ENCODE measurements at regions not wholly inside any gene's neighbourhood (a gene's known extent, or its start where the extent isn't known, plus 50 kb on each side); places are given as distances from the start of the nearest gene placed in this dataset.
"Not testable (repeated sequence)": the region's sequence is repeated elsewhere in the genome, so short reads cannot be mapped to it uniquely, and the experiment has no call there.

DNA sequence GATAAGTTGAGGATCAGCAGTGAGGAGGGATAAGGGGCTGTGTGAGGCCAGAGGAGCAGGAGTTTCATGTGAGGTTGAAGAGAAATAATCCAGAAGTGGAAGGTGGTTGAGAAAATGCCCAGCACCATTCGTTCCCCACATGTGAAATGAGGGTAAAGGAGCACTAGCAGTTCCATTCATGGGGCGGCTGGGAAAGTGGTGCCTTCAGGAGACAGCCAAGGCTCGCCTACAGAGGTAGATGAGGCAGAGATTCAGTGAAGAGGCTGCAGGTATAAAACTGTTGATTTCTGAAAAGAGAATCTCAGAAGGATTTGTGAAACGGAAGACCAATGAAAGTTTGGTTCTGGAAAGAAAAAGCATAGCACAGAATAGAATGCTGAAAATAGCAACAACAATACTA lies 272.6 kb downstream of the MSX2 start:
- FAIRE-seq = no peak
- no peak for DNase-seq (ENCODE audit: low spot score)

DNA sequence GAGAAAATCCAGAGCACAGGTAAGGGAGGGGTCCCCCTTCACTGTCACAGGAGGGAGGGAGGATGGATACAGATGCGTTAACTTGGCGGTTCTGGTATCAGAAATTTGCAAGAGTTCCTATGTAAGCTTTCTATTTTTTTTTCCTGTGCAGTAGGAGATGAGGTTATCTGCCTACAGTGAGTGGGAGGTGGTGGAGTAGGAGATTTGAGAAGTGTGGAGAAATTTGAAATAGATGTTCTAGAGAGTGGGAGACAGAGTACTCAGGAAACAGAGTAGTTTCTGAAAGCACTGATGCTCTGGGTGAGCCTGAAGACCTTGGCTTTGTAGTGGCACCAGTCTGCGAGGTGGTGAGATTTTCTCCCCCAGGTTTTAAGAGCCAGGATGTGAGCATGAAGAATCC lies 271.4 kb downstream of the MSX2 start:
- no peak for DNase-seq (ENCODE audit: low spot score)
- no peak for FAIRE-seq

DNA sequence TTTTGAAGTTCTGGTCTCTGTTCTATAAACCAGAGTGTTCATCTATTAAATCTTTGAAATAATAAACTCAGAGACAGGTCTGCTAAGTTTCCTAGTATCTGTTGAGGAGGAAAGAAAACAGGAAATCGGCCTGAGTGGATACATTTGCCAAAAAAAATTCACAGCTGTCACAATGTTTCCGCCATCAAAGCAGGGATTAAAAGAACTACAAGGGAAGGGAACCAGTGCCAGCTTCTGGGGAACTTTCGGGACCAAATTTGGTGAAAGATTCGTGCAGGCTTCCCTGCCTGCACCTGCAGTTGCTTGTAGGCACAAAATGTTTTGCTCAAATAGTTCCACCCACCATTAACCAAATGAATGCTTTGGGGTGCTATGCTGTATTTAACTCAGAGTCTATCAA lies 267.5 kb downstream of the MSX2 start:
- no peak for FAIRE-seq
- DNase-seq (ENCODE audit: low spot score) = no peak

DNA sequence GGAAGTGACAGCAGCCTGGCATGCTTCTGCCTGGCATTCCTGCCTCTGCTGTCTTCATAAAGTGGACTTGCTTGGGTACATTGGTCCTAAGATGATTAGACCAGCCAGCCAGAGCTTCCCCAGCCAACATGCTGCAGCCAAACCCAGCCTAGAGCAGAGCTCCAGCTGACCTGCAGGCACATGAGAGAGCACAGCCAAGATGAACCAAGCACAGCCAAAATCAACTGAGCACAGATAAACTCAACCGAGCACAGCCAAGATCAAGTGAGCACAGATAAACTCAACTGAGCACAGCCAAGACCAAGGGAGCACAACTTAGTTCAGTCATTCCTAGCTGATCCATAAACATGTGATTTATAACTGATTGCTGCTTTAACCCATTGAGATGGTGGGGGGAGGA lies 266.5 kb downstream of the MSX2 start:
- no peak for FAIRE-seq
- no peak for DNase-seq (ENCODE audit: low spot score)

DNA sequence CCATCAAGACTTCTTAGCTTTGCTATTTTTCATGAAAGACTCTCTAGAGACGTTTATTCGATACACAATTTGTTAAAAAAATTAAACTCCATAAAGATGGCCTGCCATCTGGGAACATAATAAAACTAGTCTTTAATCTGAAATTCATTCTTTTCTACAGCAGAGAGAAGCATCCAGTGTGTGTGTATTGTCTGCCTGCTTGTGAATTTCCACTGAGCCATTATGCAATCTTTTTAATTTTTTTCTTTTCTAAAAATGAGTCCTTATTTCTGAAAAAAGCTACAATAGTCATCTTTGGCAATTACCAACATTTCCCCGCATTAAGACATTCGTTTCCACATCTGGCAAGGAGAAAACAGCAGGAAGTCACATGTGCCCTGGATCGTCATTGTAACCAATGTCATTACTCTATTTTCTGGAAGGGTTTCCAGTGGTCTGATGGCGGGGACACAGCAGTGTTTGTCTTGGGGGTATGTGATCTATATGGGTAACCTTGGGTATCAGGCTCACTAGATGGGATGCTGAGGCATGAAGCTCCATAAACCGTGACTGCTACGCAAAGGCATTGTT lies 263.1 kb downstream of the MSX2 start:
- no peak for FAIRE-seq
- DNase-seq (ENCODE audit: low spot score) = no peak

DNA sequence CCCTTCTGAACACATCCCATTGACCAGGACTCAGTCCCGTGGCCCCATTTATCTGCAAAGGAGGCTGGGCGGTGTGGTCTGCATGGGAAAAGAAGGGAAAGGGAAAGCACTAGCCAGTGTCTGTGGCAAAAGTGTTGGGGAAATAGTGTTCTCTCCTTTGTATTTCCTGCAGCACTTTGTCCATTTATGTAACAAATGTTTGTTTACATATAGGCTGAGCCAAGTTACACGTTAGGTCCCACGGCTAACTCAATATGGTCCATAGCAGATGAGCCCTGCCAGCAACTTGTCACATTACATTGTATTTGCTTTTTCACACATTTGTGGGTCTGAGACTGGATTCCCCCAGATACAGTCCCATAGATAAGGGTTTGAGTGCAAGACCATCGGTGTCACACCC lies 260.5 kb downstream of the MSX2 start:
- no peak for DNase-seq (ENCODE audit: low spot score)
- no peak for FAIRE-seq

DNA sequence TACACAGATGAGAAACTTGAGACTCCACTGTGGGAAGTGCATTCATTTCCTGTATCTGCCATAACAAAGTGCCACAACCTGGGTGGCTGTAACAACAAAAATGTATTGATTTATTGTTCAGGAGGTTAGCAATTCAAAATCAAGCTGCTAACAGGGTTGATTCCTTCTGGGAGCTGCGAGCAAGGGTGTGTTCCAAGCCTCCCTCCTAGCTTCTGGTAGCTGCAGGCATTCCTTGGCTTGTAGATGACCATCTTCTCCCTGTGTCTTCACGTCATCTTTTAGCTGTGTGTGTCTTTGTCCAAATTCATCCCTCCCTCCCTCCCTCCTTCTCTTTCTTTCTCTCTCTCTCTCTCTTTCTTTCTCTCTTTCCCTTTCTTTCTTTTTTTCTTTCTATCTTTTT lies 258.1 kb downstream of the MSX2 start:
- FAIRE-seq (no peak), DNase-seq (ENCODE audit: low spot score) (no peak)

DNA sequence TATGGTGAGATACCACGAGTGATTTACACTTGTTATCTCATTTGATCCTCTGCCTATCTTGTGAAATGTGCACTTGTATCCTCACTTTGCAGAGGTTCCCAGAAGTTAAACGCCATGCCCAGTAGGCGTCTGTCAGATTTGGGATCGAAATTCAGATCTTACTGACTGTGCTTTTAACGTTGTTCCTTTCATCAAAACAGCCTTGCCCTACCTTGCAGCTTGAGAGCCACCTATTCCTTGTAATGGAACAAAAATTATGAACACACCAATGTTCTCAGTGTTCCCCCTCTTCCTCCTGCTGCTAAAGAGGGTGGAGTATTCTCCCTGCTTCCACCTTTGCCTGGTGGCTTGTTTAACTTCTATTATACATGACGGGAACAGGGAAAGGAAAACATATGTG lies 257.0 kb downstream of the MSX2 start:
- DNase-seq (ENCODE audit: low spot score) = no peak
- FAIRE-seq = no peak

DNA sequence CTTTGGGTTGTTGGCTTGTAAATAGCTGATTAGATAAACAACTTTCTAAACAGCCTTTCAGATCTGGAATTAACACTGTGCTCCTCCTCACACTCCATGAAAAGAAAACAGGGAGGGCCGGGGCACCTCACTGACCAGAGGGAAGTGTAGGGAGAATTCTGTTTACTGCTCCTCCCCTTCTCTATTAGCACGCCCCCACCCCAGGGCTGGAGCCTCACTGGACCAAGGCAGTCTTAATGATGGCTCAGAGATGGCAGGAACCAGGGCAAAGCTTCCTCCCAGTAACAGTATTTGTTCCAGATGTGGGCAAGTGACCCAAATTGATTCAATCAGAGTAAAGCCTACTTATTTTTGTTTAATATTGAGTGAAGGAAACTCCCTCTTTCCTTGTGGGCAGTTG lies 256.6 kb downstream of the MSX2 start:
- FAIRE-seq (no peak), DNase-seq (ENCODE audit: low spot score) (no peak)

DNA sequence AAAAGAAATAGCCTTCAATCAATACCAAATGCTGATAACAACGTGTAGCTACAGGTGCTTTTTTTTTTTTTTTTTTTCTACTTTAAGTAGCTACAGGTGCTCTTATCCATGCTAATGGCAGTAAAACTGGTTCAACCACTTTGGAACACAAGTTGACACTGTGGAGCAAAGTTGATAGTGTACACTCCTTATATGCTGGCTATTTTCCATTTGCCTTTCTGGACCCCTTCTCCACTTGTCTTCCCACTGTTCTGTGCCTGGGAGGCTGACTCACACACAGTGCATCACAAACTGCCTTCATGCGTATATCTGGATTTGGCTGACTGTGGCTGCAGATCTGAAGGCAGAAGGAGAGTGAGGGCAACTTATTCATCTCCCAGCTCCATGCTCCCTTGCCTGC lies 247.9 kb downstream of the MSX2 start:
- DNase-seq (ENCODE audit: low spot score) (no peak), FAIRE-seq (no peak)

DNA sequence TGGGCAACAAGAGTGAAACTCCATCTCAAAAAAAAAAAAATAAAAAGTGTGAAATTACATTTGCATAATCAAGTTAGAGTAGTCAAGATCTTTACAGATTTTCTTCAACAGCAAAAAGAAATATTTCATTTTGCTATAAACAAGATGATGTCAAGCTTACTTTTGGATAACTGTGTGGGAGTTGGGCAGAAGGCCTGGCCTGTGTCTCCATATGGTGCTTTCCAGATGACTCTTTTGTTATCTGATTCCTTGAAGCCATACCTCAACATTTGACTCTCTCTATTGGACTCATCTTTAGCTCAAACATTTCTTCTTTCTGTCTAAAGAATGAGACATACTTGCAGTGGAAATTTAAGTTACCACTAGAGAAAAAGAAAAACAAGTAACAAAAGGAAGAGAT lies 246.8 kb downstream of the MSX2 start:
- no peak for DNase-seq (ENCODE audit: low spot score)
- FAIRE-seq = no peak

DNA sequence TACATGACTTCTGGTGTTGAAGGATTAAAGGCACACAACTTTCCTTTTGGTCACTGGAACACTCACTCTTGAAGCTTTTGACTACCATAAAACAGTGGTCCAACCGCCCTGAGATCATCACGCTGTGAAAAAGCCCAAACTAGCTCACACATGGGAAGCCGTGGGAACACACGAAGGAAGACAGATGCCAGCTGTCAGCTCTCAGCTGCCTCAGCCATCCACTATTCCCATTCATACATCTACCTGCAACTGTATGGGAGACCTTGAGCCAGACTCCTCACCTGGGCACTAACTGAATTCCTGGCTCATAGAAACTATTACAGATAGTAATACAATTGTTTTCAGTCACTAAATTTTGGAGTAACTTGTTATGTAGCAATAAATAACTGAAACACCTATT lies 246.1 kb downstream of the MSX2 start:
- DNase-seq (ENCODE audit: low spot score) = no peak
- FAIRE-seq = no peak

DNA sequence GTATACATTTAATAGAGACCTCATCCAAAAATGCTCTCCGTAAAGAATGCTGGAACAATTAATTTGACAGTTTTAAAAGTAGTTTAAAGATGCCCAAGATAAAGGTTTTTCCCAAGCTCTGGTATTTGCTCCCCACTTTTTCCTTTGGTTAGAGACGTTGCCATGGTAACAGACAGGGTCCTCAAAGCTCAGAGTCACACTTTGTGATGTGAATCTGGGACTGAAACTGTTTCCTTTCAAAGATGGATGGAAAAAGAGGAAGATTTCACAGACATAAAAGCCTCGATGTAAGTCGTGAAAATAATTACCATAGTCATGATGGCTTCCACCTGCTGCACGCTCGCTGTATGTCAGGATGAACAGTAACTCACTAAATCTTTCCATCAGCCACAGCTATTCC lies 229.5 kb downstream of the MSX2 start:
- FAIRE-seq = no peak
- DNase-seq (ENCODE audit: low spot score) = no peak

DNA sequence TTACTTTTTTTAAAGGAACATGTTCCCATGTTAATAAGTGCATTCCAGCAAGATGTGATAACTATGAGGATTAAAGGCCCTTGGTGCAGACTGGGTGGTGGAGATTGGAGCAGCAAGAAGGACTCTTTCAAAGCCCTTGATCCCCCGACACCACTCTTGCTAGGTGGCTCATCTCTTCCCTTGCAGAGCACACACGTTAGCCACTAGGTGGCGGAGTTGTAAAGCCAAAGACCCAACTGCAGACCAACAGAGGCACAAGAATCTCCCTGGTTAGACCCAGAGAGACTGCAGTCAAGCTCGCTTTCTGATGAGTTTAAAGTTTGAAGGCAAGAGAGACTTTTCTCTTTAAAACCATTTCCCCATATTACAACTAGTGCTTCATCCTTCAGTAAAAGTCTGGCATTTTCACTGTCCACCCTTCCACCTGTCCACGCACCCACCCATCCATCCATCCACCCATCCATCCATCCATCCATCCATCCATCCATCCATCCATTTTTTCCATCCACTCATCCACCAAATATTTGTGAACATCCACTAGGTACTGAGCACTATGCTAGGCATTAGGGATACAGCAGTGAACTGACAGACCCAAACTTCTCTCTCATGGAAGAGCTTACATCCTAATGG lies 226.9 kb downstream of the MSX2 start:
- DNase-seq (ENCODE audit: low spot score) (peak; percentile 56), FAIRE-seq (no peak)

DNA sequence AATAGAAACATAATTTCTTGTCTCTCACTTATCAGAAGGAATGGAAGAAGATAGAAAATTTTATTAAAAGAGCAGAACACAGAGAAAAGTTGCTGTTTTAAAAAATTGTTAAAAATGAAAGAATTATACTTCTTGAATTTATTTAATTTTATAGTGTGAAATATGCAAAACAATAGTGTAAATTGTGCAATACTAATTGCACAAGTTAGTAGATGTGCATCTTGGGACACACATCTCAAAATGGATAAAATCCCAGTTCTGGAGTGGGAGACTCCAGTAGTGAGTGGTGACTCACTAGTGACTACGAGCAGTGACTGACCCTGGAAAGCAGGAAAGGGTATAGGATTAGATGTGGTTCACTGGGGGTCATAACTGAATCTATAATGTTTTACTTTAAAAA lies 223.2 kb downstream of the MSX2 start:
- peak; percentile 24 for FAIRE-seq
- DNase-seq (ENCODE audit: low spot score) = no peak

DNA sequence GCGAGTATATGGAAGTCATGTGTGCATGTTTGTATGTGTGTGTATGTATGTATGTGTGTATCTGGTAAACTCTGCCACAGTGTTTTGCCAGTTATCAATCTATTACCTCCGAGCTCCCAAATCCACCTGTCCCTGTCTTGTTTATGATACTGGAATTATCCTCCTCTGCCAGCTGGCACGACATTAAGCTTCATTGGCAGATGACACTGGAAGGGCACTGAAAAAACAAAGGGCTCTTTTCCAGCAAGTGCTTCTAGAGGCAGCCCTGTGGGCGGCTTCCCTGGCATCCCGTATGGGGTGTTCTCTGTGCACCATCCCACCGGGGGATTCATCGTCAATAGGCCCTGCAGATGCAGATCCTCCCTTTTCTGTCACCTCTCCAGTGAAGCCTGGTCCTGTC lies 221.5 kb downstream of the MSX2 start:
- no peak for DNase-seq (ENCODE audit: low spot score)
- FAIRE-seq = no peak

DNA sequence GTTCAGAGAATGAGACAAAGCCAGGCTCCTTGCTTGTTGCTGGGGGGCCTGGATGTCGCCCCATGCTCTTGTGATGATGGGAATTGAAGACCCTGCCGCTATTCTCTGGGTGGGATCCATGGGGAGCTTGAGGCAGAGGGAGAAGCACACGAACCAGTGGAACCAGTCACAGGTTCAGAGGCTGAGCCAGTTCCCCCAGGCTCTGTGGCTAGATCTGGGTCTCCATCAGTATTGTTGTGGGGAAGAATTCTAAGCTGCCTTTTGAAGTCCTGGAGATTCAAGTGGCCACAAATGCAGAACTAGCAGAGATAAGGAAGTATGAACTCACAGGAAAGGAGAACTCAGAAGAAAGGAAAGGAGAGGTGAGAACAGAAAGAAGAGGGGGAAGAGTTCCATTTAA lies 219.4 kb downstream of the MSX2 start:
- FAIRE-seq (no peak), DNase-seq (ENCODE audit: low spot score) (no peak)

DNA sequence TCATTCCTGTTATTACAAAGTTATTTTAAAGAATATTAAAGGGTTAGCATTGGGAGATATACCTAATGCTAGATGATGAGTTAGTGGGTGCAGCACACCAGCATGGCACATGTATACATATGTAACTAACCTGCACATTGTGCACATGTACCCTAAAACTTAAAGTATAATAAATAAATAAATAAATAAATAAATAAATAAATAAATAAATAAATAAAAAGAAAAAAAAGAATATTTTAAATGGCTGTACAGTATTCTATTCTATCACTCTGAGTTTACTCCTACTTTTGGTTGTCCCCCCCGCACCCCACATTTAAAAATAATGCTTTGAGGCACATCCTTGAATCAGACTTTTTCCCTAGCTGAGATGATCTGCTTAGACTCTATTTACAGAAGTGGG lies 218.6 kb downstream of the MSX2 start:
- DNase-seq (ENCODE audit: low spot score); FAIRE-seq: not testable (repeated sequence)

DNA sequence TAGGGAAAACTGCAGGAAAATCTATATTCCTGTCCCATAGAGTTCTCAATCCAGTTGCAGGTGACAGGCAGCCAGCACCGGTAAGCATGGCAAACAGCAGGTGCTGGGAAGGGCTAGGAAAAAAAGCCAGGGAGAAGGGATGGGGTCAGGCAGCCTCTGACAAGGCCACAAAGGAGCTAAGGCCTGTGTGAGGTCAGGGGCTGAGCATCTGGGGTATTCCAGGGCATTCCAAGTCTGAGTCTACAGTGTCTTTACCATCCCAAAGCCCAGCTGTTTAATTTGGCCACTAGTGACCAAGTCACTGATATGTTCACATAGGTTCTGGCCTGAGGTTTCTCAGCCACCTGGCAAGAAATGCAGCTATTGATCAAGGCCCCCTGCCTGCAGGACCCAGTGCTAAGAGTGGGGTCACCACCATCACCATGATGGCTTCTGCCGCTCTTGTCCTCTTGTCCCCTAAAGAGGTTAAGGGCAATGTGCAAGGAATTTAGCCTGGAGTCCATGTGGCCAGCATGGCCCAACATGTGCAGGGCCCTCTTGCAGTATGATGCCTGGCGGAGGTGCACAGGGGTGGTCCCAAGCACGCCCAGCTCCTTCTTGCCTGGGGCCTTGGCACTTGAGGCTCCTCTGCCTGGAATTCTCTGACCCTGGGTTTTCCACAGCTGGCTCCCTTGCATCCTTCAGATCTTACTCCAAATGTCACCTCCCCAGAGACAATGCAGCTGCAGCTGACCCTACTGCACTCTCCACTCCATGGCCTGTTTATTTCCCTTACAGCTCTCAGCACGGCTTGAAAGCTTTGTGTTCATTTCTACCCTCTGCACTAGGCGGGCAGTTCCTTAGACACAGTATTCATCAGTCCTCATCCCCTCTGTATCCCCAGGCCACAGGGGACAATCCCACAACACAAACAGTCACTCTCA lies 213.1 kb downstream of the MSX2 start:
- no peak for DNase-seq (ENCODE audit: low spot score)
- FAIRE-seq = no peak

DNA sequence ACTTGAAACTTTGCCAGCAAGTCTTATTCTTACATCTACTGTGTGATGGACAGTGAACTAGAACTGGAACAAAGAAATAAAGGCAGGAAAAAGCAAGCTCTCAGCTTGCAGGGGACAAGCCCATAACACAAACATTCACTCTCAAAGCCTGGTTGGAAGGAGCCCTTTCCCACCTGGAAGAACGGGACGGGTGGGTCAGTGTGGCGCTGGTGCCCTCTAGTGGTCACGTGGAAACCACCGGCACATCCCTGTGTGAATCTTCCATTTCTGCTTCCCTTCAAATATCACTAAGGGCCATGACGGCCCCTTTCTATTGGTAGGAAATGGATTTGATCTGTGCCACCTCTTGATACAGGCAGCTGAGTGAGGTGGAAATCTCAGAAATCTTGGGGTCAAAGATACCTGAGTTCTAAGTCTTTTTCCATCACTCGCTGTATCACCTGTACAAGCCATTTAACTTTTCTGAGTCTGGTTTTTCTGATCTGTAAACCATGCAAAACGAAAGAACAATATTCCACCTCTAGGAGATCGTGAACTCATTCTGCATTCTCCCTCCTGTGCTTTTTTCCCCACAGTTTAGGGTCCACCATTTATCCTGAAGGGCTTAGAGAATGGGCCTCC lies 211.6 kb downstream of the MSX2 start:
- FAIRE-seq = no peak
- DNase-seq (ENCODE audit: low spot score) = peak; percentile 20

DNA sequence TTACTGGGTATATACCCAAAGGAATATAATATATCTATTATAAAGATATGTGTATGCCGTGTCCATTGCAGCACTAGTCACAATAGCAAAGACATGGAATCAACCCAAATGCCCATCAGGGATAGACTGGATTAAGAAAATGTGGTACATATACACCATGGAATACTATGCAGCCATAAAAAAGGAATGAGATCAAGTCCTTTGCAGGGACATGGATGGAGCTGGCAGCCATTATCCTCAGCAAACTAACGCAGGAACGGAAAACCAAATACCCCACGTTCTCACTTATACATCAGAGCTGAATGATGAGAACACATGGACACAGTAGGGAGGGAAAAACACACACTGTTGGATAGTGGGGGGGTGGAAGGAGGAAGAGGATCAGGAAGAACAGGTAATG lies 206.7 kb downstream of the MSX2 start:
- DNase-seq (ENCODE audit: low spot score); FAIRE-seq: not testable (repeated sequence)

DNA sequence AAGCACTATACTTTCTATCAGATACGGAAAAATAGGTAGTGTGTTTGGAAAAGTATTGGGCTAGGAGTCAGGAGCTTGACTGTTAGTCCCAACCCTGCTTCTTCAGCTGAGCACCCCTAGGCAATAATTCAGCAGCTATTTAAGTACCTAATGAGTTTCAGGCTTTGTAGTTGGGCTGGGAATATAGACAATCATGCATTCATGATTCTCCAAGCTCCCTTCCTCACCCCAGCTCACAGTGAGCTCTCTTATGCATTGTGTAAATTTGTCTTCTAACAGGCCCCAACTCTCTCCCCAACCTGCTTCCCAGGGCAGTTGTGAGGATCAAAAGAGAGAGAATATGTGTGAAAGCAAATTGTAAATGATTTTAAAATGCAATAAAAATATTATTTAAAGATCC lies 201.2 kb downstream of the MSX2 start:
- FAIRE-seq = no peak
- no peak for DNase-seq (ENCODE audit: low spot score)
